ENCODE measurements at regions not wholly inside any gene's neighbourhood (a gene's known extent, or its start where the extent isn't known, plus 50 kb on each side); places are given as distances from the start of the nearest gene placed in this dataset.
"Not testable (repeated sequence)": the region's sequence is repeated elsewhere in the genome, so short reads cannot be mapped to it uniquely, and the experiment has no call there.

DNA sequence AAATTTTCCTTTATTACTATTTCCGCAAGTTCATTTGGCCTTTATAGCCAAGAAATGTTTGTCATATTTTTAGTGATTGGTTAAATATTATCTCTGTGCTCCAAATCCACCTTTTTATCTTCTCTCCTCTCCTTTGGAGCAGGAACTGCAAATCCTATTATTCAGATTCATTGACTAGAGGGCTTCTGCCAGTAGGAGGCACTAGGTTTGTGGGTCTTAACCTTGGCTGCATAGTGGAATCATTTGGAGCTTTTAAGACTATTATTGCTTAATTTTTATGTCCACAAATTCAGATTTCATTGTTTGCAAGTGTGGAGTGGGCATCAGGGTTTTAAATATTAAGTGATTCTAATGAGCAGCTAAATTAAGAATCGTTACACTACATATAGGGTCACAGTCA lies 75.3 kb upstream of the SYT10 start:
- intact Hi-C loops (cut with micrococcal nuclease): no loop called here

DNA sequence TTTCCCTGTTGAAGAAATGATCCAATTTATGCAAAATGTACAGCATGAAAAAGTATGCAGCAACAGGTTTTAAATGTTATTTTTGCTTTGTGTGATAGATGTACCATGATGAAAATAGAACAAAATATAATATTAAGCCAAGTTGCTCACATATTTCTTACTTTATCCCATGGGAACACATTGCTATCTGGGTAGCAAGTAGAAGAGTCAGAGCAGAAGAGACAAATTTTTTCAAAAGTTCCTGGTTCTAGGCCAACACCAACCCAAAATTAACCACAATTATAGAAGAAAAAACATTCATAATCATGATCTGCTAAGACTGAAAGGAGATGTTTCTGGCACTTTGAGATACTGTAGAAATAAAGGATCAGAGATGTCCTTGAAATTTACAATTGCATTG lies 79.9 kb upstream of the SYT10 start:
- intact Hi-C loops (cut with micrococcal nuclease): no loop called here

DNA sequence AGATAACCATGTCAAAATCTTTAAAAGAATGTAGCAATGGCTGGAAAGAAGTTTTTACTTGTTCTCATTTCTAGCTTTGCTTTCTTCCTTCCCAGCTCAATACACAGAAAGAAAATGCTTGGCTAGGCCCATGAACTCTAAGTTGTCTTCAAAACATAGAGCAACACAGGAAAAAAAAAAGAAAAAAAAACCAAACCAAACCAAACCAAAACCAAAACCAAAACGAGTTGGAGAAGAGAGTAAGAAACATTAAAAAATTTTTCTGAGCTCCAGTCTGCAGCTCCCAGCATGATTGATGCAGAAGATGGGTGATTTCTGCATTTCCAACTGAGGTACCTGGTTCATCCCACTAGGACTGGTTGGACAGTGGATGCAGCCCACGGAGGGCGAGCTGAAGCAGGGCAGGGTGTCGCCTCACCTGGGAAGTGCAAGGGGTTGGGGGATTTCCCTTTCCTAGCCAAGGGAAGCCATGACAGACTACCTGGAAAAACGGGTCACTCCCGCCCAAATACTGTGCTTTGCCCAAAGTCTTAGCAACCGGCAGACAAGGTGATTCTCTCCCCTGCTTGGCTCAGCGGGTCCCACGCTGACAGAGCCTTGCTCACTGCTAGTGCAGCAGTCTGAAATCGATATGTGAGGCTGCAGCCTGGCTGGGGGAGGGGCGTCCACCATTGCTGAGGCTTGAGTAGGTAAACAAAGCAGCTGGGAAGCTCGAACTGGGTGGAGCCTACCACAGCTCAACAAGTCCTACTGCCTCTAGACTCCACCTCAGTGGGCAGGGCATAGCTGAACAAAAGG lies 81.1 kb upstream of the SYT10 start:
- intact Hi-C loops (cut with micrococcal nuclease): not testable (repeated sequence)

DNA sequence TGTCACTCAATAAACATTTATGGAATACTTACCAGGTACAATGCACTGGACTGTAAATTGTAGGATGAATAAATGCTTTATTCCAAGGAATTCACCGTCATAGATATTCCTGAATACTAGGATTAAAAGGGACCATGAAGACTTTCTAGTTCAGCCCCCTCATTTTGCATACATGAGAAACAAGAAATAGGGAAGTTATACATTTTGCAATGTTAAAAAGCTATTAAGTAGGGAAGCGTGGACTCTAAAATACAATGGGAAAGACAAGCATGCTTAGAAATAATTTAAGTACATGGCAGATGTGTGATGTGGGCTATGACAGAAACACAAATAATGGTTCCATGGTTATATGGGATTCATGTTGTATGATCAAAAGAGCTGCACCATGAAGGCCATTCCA lies 89.4 kb upstream of the SYT10 start:
- intact Hi-C loops (cut with micrococcal nuclease): no loop called here

DNA sequence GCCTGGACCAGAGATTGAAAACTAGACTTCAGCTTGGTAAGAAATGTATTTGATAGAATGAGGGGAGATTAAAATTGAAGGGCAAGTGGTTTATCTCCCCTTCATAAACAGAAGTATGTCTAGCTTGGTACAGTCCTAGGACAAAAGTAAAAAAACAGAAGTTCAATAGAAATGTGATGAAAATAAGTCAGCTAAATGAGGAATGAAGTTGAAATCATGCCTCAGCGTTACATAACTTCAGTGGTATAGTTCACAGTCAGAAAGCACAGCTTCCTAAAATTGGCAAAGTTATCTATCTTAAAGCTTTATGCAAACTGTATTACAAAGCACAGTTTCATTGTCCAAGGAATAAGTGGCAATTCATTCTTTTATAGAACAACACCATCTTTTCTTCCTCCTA lies 90.2 kb upstream of the SYT10 start:
- intact Hi-C loops (cut with micrococcal nuclease): no loop called here

DNA sequence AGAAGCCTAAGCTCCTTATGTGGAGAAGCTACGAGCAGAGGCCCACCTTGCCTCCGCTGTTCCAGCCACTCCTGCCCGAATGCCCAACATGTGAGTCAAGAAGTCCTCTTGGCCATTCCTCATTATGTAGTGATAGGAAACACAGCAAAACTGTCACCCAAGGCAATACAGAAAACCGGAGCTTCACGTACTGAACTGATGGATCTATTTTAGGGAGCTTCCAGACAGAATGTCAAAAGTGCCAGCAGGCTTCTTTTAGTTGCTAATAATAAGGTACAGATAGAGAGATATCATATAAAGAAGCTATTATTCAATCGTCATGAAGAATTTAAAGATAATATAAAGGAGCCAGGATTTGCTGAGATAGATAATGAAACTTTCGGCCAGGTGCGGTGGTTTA lies 91.6 kb upstream of the SYT10 start:
- intact Hi-C loops (cut with micrococcal nuclease): no loop called here

DNA sequence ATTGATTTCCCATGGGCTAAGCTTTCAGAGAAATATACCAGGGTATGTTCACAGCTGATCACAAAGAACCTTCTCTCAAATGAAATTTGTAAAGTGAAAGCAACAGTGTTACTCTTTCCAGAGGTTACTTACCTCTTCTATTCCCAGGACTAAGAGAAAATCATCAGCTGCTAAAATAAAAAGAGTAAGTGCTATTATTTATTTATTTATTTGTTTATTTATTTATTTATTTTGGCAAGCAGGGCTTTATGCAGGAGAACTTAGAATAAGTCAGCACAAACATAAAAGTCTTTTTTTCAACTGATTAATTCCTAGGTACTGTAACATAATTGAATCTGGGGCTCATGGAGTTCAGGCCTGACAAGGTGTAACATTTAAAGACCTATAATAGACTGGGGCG lies 93.9 kb upstream of the SYT10 start:
- intact Hi-C loops (cut with micrococcal nuclease): no loop called here

DNA sequence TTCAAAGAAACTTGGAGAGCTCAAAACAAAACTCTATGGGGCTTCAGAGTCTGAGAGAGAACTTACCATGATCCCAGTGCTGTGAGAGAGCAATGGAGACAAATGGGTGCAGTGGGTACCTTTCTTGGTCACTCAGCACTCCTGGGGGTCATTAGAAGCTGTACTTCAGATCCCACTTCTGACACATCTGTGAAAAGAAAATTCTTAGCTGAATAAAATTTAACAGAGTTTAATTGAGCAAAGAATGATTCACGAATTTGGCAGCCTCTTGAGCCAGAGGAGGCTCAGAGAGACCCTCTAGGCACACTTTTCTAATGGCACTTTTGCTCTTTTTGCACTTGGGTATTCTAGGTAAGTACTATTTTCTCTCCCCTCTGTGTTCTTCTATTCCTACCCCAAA lies 96.8 kb upstream of the SYT10 start:
- intact Hi-C loops (cut with micrococcal nuclease): no loop called here

DNA sequence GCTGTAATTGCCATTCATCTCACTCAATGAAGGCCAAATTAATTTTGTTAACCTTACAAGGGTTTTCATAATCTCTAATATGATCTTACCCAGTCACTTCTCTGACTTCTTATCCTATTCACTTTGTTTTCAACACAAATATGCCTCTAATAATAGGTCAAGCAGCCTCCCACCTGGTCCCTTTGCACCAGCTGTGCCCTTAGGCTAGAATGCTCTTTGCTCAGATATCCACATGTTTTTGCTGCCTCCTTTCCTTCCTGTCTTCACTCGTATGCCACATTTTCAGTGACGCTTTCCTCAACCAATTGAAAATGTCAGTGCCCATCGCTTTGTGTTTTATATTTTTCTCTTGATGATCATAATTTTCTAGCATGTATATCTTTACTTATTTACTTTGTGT lies 106.4 kb upstream of the SYT10 start:
- intact Hi-C loops (cut with micrococcal nuclease): no loop called here

DNA sequence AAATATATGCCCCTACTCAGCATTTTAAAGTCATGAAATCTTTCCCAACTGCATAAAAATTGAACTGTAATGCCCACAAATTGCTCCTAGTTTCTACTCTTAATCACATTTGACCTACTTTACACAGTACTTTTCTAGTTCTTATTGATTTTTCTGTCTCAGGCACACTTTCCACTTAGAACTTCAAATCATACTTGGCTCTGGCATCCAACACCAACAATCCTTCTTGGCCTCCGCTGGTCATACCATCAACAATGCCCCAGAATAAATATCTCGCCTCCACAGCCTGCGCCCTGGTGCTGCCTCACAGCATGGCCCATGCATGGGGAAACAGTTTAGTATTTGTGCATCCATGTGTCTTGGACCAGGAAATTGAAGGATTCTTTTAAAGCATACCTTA lies 107.5 kb upstream of the SYT10 start:
- intact Hi-C loops (cut with micrococcal nuclease): no loop called here

DNA sequence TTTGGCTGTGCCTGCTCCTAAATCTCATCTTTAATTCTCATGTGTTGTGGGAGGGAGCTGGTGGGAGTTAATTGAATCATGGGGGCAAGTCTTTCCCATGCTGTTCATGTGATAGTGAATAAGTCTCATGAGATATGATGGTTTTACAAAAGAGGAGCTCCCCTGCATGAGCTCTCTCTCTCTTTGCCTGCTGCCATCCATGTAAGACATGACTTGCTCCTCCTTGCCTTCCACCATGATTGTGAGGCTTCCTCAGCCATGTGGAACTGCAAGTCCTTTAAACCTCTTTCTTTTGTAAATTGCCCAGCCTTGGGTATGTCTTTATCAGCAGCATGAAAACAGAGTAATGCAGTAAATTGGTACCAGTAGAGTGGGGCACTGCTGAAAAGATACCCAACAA lies 110.6 kb upstream of the SYT10 start:
- intact Hi-C loops (cut with micrococcal nuclease): not testable (repeated sequence)

DNA sequence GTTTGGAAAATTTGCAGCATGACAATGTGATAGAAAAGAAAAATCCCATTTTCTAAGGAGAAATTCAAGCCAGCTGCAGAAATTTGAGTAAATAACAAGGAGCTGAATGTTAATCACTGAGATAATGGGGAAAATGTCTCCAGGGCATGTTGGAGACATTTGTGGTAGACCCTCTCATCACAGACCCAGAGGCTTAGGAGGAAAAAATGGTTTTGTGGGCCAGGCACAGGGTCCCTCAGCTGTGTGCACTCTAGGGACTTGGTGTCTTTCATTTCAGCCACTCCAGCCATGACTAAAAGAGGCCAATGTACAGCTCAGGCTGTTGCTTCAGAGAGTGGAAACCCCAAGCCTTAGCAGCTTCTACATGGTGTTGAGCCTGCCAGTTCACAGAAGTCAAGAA lies 111.4 kb upstream of the SYT10 start:
- intact Hi-C loops (cut with micrococcal nuclease): no loop called here

DNA sequence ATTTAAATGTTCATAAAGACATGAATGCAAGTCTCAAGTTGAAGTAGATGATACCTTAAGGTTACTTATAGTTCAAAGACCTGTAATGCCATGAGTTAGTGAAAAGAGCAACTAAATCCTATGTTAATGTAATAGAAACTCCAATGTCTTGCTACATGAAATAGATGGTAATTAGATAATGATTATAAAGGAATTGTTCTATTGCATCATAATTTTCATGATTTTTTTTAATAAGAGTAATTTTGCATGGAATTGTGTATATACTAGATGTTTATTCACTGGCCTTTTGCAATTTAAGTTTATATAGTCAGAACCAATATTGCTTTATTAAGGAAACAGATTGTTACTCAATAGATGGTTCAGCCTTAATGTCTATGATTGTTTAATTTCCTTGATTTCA lies 115.5 kb upstream of the SYT10 start:
- intact Hi-C loops (cut with micrococcal nuclease): no loop called here

DNA sequence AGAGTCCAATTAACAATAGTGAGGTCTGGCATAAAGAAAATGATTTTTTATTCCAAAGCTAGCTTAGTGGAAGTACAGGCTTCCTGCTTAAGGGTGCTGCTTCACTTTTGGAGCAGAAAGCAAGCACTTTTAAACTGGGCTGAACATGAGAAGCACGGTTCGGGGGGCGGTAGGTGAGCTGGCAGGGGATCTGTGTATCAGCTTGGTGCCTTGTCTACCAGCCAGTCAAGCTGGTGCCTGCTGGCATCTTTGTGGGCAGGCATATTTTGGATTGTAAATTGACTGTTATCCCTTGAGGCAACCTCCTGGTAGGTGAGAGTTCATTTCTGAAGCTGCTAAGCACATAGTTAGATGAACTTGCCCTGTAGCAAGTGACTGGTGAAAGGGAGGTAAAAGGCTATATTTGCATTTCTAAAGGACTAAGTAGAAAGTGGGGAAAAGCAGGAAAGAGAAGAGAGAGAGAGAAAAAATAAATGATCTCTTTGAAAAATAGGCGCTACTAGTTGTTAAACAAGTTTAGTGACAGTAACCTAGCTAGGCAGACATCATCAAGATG lies 121.1 kb upstream of the SYT10 start:
- intact Hi-C loops (cut with micrococcal nuclease): no loop called here

DNA sequence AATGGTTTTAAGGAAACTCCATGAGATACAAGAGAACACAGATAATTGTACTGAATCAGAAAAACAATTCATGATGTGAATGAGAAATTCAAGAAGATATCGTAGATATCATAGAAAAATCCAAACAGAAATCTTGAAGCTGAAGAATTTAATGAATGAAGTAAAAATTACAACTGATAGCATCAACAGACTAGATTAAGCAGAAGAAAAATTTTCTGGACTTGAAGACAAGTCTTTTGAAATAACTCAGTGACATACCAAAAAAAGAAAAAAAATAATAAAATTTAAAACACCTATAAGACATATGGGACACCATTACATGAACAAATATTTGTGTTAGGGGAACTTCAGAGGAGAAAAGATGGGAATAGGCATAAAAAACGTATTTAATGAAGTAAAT lies 122.8 kb upstream of the SYT10 start:
- intact Hi-C loops (cut with micrococcal nuclease): no loop called here

DNA sequence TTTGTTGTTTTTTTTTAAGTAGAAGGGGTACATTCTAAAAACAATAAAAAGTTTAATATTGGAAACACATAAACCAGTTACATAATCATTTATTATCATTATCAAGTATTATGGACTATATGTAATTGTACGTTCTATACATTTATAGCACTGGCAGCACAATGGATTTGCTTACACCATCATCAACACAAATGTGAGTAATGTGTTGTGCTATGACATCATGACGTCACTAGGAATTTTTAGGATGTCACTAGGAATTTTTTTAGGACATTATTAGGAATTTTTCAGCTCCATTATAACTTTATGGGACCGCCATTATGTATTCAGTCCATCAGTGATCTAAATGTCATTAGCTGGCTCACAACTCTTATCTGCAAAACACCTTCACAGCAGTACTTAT lies 126.8 kb upstream of the SYT10 start:
- intact Hi-C loops (cut with micrococcal nuclease): no loop called here

DNA sequence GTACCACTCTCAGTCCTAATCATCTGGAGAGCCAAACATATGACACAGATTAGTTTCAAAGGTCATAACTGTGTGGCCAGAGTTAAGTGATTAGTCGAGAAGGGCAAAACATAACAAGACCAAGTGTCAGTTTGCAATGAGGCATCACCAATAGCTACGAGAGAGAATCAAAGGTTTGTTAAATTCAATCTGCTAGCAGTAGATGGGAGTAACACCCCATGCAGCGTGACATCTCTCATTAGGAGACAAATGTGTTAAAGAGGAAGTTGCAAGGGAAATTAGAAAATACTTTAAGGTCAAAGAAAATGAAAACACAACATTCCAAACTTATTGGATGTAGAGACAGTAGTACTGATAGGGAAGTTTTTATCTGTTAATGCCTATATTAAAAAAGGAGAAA lies 135.7 kb upstream of the SYT10 start:
- intact Hi-C loops (cut with micrococcal nuclease): no loop called here

DNA sequence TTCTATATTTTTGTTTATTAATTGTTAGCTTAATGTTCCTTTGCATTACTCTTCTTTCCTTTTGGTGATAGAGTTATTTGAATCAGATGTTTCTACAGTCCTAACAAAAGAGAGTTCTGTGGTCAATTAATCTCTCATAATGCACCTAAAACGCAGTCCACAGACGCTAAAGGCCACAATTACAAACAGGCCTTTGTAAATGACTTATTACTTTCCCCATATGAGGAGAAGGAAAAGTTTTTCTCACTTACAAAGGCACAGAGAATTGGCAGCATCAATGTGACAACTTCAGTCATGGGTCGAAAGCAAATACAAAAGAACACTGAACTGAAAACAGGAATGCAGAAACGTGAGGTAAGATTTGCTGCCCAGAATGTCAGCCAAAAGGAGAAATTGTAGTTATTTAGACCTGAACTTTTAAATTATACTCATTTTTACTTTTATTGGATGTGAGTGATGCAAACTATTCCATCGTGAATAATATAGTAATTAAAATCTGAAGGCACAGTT lies 142.0 kb upstream of the SYT10 start:
- intact Hi-C loops (cut with micrococcal nuclease): no loop called here

DNA sequence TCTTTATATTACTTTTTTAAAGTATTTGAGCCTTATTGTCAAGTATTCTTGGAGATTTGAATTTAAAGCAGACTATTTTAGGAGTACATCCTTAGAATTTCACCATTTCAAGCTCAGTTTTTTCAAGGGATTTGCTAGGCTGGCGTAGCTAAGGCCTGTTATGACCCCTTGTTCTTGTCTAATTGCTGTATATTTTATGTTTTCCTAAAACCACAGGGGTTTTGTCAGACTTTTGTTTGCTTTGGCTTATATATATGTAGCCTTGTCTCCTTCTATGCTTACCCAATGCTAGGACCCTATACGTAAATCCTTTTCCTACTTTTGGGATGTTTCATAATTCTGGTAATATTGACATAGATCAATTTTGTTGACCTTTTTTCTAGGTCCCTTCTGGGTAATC lies 147.0 kb upstream of the SYT10 start:
- intact Hi-C loops (cut with micrococcal nuclease): no loop called here

DNA sequence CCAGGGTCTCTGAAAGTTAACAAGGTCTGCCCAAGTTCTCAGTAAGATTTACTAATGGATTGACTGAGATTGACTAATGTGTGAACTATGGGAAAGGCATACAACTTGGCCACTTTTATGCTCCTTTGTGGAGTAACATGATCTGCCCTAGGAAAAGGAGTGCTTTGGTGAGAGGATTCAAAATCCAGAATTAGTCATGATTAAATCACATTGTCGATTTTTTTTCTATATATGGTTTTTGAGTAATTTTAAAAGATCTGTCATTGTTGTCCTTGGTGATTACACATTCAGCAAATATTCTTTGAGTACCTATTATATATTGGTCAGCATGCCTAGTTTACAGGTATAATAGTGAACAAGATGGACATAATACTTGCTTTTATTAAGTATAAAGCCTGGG lies 147.7 kb upstream of the SYT10 start:
- intact Hi-C loops (cut with micrococcal nuclease): no loop called here

DNA sequence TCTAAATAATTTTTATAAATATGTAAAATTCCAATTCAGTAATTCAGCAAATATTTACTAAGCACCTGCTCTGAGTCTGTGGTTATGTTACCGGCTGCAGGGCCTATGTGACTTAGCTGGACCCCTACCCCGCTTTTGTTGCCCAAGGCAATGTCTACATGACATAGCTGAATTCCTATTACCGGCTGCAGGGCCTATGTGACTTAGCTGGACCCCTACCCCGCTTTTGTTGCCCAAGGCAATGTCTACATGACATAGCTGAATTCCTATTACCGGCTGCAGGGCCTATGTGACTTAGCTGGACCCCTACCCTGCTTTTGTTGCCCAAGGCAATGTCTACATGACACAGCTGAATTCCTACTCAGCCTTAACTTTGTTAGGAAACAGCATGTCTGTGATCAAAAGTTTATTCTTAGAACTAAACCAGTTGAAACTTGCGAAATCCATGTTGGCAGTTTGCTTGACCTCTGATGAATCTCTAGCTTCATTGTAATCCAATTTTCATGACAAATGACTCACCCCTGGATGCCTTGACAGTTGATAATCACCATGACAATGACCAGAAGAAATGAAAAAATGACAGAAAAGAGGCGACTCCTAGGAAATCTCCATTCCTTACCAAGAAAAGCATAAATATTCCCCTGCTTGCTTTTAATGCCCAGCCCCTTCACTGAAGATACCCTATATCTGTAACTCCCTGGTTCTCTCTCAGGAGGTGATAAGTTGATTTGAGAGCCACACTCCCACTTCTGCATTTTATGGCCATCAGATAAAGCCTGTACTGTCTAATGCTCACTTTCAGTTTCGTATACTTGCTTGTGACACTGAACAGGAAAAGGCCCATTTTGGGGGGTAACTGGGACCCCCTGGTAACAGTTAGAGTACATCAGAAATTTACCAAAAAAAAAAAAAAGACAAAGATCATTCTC lies 148.4 kb upstream of the SYT10 start:
- intact Hi-C loops (cut with micrococcal nuclease): no loop called here

DNA sequence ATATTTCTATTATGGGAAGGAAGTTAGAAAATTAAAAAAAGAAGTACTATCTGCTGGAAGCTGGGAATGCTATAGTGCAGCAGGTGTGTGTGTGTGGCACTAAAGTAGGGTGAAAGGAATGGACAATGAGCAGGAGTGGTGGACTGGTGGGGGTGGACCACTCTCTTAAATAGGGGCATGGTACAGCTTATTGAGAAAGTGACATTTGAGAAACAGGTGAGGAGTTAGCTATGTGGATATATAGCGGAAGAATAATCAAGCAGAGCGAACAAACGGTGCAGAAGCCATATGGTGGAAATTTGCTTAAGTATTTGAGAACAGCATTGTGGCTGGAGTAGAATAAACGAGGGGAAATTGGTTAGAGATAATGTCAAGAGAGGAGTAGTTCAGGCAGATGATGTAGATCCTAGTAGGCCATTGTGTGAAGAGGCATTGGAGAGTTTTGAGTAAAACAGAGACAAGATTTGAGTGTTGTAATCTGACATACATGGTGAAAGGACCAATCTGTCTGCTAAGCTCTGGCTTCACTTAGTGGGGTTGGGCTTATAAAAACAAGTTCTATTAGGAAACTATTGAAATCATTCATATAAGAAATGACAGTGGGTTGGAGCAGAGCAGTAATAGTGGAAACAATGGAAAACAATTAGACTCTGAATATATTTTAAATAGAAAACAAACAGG lies 149.2 kb upstream of the SYT10 start:
- intact Hi-C loops (cut with micrococcal nuclease): no loop called here

Data from T-helper 1 cell treated with Interleukin-12 subunit alpha and Interleukin-12 subunit beta and Interleukin-4 antibody, amounts not matched to agents 30 ng/mL and 1 ng/mL, for 36 hours (primary cell).